GM21526 (cell line): ENCODE measurements at regions not wholly inside any gene's neighbourhood (a gene's known extent, or its start where the extent isn't known, plus 50 kb on each side); places are given as distances from the start of the nearest gene placed in this dataset.
"Not testable (repeated sequence)": the region's sequence is repeated elsewhere in the genome, so short reads cannot be mapped to it uniquely, and the experiment has no call there.

Experiments
- ATAC-seq: cut with Tn5 transposase; IDR thresholded peaks from one replicate; pipeline ENCODE4 v1.9.1; 2021; ENCODE audit warnings: moderate library complexity; ENCODE audit not compliant: unreplicated experiment, low FRiP score

- no peak for ATAC-seq
These were observed 152.6 kb downstream of the COPS8 start for GRCh38 chr2:237238249-237238648.

DNA sequence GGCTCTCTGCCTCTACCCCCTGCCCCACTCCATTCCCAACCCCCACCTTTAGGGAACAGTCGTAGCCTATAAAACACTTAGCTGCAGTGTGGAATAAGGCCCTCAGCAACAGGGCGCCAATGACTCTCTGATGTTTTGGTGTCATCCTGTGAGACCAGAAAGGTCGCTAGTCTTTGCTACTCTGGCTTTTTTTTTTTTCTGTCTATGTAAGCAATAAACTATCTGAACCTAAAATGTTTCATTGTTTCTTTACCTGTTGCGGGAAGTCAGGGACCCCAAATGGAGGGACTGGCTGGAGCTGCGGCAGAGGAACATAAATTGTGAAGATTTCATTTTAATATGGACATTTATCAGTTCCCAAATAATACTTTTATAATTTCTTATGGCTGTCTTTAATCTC is 154.6 kb downstream of the COPS8 start:
- no peak for ATAC-seq

- not testable (repeated sequence) for ATAC-seq
These were observed 155.2 kb downstream of the COPS8 start for GRCh38 chr2:237240868-237241267.

DNA sequence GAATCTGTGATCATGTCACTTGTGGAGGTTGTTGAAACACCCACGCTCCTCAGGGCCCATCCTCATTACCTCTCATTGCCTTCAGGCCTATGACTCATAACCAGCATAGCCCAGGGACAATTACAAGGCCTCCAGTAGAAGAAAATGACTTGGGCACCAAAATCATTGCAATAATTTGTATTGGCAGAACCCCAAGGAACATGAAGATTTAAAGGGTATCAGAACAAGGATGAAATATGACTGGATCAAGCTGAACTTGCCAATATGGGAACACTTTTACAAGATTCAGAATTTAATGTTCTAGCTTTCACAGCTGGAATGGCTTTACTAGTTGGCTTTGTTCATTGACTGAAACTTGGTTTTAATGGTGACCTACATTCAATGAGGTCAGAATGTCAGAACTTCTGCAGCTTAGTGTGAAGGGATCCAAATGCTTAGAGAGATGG is 156.4 kb downstream of the COPS8 start:
- ATAC-seq: no peak

DNA sequence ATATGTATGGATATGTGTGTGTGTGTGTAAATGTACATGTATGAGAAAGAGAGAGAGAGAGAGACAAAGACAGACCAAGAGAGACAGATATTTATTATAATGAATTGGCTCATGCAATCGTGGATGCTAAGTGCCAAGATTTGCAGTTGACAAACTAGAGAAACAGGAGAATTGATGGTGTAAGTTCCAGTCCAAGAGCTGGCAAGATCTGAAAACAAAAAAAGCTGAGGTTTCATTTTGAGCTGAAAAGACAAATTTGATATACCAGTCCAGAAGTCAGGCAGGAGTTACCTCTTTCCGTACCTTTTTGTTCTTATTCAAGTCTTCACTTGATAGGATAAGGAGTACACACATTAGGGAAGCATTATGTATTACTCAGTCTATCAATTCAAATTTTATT is 157.8 kb downstream of the COPS8 start:
- ATAC-seq: no peak

GRCh38 chr2:237244178-237244577 is 158.5 kb downstream of the COPS8 start:
- no peak for ATAC-seq

DNA sequence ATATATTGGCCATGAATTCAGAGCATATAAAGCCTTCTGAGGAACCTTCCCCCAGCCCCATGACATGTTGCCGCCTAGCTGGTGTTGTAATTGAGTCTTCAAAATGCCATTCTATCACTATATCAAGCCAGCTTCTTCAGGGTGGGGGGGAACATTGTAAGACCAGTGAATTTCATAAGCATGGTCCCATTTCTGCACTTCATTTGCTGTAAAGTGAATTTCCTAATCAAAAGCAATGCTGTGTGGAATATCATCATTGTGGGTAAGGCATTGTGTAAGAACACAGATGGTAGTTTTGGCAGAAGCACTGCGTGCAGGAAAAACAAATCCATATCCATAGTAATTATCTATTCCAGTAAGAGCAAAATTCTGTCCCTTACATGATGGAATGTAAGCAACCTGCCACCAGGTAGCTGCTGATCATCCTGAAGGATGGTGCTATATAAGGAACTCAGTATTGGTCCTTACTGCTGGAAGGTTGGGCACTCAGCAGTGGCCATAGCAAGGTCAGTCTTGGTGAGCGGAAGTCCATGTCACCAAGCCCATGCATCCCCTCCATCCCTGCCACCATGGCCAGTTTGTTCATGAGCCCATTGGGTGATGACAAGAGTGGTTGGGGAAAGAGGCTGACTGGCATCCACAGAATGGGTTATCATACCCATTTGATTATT is 159.4 kb downstream of the COPS8 start:
- ATAC-seq: no peak

DNA sequence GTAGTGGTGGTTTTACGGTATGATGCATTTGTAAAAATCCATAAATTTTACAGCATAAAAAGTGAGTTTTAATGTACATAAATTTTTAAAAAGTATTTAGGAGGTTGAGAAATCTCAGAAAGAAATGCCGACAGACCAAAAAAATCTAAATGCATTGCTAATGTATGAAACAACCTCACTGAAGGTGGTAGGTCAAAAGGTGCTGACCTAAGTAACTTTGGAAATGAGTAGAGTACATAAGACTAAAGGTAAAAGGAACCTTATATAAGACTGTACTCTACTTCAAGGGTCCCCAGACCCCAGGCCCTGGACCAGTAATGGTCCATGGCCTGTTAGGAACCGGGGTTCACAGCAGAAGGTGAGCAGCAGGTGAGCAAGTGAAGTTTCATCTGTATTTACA is 163.4 kb downstream of the COL6A3 start:
- no peak for ATAC-seq

- no peak for ATAC-seq
These were observed 162.0 kb downstream of the COL6A3 start for GRCh38 chr2:237251986-237252385.

GRCh38 chr2:237253046-237253702 is 160.8 kb downstream of the COL6A3 start:
- no peak for ATAC-seq

DNA sequence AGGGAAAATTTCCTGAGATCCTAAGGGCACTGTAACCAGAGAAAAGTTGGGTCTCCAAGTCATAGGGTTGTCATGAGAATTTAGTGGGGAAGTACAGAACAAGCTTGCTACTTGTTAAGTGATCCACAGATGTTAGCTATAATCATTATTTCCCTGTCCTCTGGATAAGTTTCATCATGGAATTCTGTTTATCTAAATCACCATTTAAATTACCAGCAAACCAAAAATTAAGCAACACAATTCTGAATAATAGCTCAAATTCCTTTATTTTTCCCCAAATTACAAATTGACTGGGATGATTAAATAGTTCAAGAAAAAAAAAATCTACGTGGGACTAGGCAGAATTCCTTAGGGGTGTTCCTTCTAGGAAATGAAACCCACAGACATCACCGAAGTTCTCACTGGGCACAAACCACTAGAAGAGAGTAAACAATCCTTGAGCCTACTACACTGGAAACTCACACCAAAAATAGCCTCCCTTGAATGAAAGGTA is 159.5 kb downstream of the COL6A3 start:
- no peak for ATAC-seq

DNA sequence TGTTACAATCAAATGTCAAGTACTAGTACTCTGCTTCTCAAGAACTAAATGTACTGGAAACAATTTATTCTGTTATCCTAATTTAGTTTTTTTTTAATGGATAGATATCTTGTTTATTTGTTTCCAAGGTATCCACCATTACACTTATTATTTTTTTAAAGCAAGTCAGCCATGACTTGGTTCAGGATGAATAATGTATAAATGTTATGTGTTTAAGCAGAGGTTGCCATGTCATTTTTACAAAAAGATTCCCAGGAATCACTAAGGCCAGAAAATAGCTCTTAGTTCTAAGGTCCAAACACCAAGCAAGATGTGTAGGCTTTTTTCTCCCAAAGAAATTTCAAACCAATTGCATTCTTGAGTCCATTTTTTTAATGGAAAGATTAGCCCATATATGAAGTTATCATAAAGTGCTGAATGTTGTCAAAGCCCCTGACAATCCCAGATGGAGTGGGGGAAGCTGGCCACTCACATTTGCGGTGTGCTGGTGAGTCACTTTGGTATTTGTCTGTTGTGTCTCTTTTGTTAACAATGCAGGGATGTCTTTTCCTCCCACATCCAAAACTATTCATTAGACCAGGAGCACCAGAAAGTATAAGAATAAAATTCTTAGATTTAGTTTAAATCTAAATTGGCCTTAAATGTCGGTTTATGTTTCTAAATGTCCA is 158.9 kb downstream of the COL6A3 start:
- ATAC-seq: no peak

- ATAC-seq: no peak
These were observed 157.1 kb downstream of the COL6A3 start for GRCh38 chr2:237256887-237257286.

DNA sequence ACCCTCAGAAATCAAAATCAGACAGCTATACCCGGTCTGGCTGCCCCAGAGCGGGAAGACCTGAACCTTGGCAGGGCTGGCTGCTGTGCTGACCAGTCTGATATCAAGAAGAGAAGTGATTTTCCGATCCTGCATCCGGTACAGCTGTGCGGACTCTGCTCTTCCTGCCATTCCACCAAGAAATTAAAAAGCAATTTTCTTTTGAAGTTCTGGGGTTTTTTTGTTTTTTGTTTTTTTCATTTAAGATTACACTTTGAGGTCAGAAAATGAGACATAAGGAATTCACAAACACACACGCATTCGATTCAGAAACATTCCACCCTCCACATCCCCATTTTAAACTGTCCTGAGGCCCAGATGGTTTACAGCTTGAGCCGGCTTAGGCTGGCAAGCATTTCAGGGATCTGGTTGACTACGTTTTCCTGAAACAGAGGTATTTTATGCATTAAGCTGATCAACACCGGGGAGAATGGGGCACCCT is 156.5 kb downstream of the COL6A3 start:
- no peak for ATAC-seq

DNA sequence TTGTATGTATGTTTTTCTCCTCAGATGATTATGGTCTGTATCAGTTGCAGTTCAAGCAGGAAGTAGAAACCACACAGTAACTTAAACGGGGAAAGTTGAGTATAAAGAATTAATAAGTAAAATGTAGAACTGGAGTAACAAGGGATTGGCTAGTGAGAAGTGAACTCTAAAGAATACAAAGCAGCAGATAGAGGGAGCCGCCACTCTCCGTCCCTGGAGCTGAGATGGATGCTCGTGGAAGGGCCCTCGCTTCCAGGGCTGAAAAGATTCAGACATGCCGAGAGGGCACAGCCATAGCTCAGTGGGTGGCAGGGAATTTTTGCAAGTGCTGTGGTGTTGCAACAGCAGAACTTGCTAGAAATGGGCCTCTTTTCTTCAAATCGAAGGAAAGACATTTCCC is 155.8 kb downstream of the COL6A3 start:
- no peak for ATAC-seq

DNA sequence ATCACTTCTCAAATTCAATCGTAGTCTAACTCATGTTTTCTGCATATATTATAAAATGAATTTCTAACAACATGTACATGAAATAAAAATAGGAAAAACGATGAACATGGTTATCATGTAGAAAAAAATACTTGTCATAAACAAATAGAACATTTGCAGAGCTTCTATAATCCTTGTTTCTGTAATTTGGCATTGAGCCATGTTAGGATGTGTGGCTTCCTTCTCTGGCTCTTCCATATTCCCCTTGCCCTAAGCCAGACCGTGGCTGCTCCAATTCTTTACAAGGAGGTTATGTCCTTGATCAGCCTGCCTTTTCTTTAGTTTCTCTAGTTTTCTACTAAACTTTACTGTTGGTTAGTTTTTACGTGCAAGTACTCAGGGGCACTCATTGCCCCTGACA is 155.3 kb downstream of the COL6A3 start:
- no peak for ATAC-seq

DNA sequence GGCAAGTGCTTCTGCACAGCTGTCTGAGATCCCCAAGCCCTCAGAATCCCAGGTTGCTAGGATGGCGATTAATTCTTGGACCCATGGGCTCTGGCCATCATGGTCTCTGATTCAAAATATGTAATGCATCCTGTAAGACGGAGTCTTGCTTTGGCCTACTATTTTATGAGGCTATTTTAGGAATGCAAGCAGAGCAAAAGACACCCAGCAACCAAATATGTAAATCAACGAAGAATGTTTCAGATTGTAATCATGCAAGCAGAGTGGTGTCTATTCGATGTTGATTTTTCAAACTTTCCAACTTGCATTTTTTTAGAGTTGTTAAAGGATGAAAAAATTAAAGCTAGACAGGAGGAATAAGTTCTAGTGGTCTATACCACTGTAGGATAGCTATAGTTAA is 154.8 kb downstream of the COL6A3 start:
- ATAC-seq: no peak

DNA sequence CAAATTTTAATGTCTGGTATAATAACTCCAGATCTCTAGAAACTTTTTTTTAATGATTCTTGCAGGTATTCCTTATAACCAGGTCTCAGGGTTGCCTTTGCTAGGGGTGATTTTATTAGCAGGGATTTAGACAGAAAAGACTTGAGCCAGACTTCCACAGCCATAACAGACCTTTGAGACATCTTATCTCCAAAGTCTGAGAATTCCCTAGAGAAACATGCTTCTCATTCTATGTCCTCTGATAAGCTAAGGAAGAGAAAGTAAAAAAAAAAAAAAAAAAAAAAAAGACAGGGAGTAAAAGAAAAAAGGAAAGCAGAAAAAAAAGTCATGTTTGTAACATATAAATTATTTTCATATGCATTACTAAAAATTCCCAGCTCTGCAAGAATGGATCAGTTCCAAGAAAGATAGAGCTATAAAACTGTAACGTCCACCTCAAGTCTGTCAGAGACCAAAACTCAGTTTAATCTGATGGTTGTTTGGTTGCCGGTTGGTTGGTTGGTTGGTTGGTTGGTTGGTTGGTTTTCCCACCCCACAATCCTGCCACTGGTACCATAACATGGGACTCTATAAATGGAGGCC is 153.8 kb downstream of the COL6A3 start:
- ATAC-seq: no peak

GRCh38 chr2:237260686-237261085 is 153.3 kb downstream of the COL6A3 start:
- ATAC-seq: no peak

GRCh38 chr2:237261327-237261726 is 152.6 kb downstream of the COL6A3 start:
- ATAC-seq: no peak
